PC-9 (cell line): ENCODE measurements at regions not wholly inside any gene's neighbourhood (a gene's known extent, or its start where the extent isn't known, plus 50 kb on each side); places are given as distances from the start of the nearest gene placed in this dataset.

Source experiments
- BruUV-seq: library from RNA; stranded (reverse); fragments of 400-500 nt; replicated peaks from 2 replicates; lab custom pipeline; 2021; lab: Mats Ljungman, UMichigan
- CTCF ChIA-PET: fragments of 300-600 bp; sonication (Branson Sonifier 250); formaldehyde crosslinking; loops from one replicate; lab custom pipeline; 2022; ENCODE audit warnings: antibody characterized with exemption; lab: Charles Lee
- POLR2A ChIA-PET: fragments of 300-600 bp; sonication (Branson Sonifier 250); formaldehyde crosslinking; loops from one replicate; lab custom pipeline; 2022; ENCODE audit warnings: antibody characterized with exemption; ENCODE audit not compliant: unreplicated experiment; lab: Charles Lee
- DNase-seq, 2 experiments: peaks; one replicate each; pipeline versions ENCODE4 v3.0.0 to v3.0.0-alpha.2; 2015 to 2022; ENCODE audit warnings: mixed read lengths in 1 of 2
- H2AFZ ChIP-seq: fragments of 200-600 bp; sonication (generic); 2 replicates; pipeline ENCODE4 v1.8.1; 2017; ENCODE audit warnings: antibody characterized with exemption
- H3F3A ChIP-seq: fragments of 200-600 bp; sonication (generic); 2 replicates; pipeline ENCODE4 v1.8.1; 2017; ENCODE audit warnings: antibody characterized with exemption, mild to moderate bottlenecking, low read depth; ENCODE audit not compliant: insufficient read depth
- H3K27ac ChIP-seq: fragments of 200-600 bp; sonication (generic); 2 replicates; pipeline ENCODE4 v1.6.1; 2016; ENCODE audit warnings: mixed run types
- H3K27me3 ChIP-seq: fragments of 200-600 bp; sonication (generic); 2 replicates; pipeline ENCODE4 v1.6.1; 2016; ENCODE audit warnings: low read depth, mixed run types; ENCODE audit not compliant: insufficient read depth
- H3K36me3 ChIP-seq: fragments of 200-600 bp; sonication (generic); 2 replicates; pipeline ENCODE4 v1.6.1; 2016; ENCODE audit warnings: low read depth, mixed run types
- H3K4me1 ChIP-seq: fragments of 200-600 bp; sonication (generic); replicated peaks from 2 replicates; pipeline ENCODE4 v1.6.1; 2016; ENCODE audit warnings: mixed run types; ENCODE audit not compliant: insufficient read depth
- H3K4me2 ChIP-seq: fragments of 200-600 bp; sonication (generic); 2 replicates; pipeline ENCODE4 v1.6.1; 2017; ENCODE audit warnings: mixed run types
- H3K4me3 ChIP-seq: fragments of 200-600 bp; sonication (generic); 2 replicates; pipeline ENCODE4 v1.6.1; 2016; ENCODE audit warnings: mixed run types
- H3K79me2 ChIP-seq: fragments of 200-600 bp; sonication (generic); 2 replicates; pipeline ENCODE4 v1.6.1; 2017; ENCODE audit warnings: low read depth, mixed run types
- H3K9me2 ChIP-seq: fragments of 200-600 bp; sonication (generic); 2 replicates; pipeline ENCODE4 v1.8.1; 2017; ENCODE audit warnings: mild to moderate bottlenecking; ENCODE audit not compliant: insufficient read depth
- H3K9me3 ChIP-seq: fragments of 200-600 bp; sonication (generic); 2 replicates; pipeline ENCODE4 v1.8.1; 2016; ENCODE audit warnings: low read depth; ENCODE audit not compliant: insufficient read depth
- H4K20me1 ChIP-seq: fragments of 200-600 bp; sonication (generic); 2 replicates; pipeline ENCODE4 v1.8.1; 2017; ENCODE audit not compliant: insufficient read depth
- CTCF ChIP-seq: fragments of 200-600 bp; sonication (generic); conservative IDR thresholded peaks from 2 replicates; pipeline ENCODE4 v1.6.1; 2017; ENCODE audit warnings: mixed run types, antibody characterized with exemption, mild to moderate bottlenecking, moderate library complexity
- EZH2 ChIP-seq: fragments of 200-600 bp; sonication (generic); IDR thresholded peaks from 2 replicates; pipeline ENCODE4 v1.8.0; 2017; ENCODE audit warnings: antibody characterized with exemption, low read depth
- intact Hi-C: fragments of 100-400 bp; cut with micrococcal nuclease; formaldehyde crosslinking; loops from one replicate; pipeline ENCODE4 v1.10.0; 2022; ENCODE audit not compliant: unreplicated experiment

- POLR2A ChIA-PET, result no interaction called here
- CTCF ChIA-PET, result no interaction called here
Measured at GRCh38 chr16:9177861-9178260, 86.4 kb downstream of the HAPSTR1 start.

GRCh38 chr16:9183682-9184353 is 92.4 kb downstream of the HAPSTR1 start:
- H3K4me3 ChIP-seq, result no peak overlapping the region
- CTCF ChIA-PET, result no interaction called here
- TF ChIP-seq EZH2, result no peak
- TF ChIP-seq CTCF, result no peak
- intact Hi-C loops, result no loop called here
- POLR2A ChIA-PET, result no interaction called here
- H3K27ac ChIP-seq, result no peak overlapping the region
- peaks cover 68% of the 10 kb centered on the region for H3K27me3 ChIP-seq
- H3K9me3 ChIP-seq, result no peaks in the 10 kb centered on the region
- no peak overlapping the region for H2AFZ ChIP-seq
- no peaks in the 10 kb centered on the region for H3K9me2 ChIP-seq
- no peak overlapping the region for H3K4me2 ChIP-seq
- no peaks in the 10 kb centered on the region for H3K36me3 ChIP-seq
- no peaks in the 10 kb centered on the region for H3K79me2 ChIP-seq
- DNase-seq, result no peak
- H3K4me1 ChIP-seq, result no peaks in the 10 kb centered on the region
- no peaks in the 10 kb centered on the region for H4K20me1 ChIP-seq
- no peaks in the 10 kb centered on the region for H3F3A ChIP-seq
- BruUV-seq, result no TSS peak

More at GRCh38 chr16:9177861-9178260, 86.4 kb downstream of the HAPSTR1 start:
- H3K9me3 ChIP-seq, result no peaks in the 10 kb centered on the region
- no peak overlapping the region for H2AFZ ChIP-seq
- no peaks in the 10 kb centered on the region for H3K9me2 ChIP-seq
- intact Hi-C loops, result no loop called here
- no peaks in the 10 kb centered on the region for H3F3A ChIP-seq
- no peaks in the 10 kb centered on the region for H3K36me3 ChIP-seq
- no peak overlapping the region for H3K27ac ChIP-seq
- no peaks in the 10 kb centered on the region for H3K79me2 ChIP-seq
- DNase-seq, result no peak
- no peaks in the 10 kb centered on the region for H3K4me1 ChIP-seq
- H4K20me1 ChIP-seq, result no peaks in the 10 kb centered on the region
- no TSS peak for BruUV-seq
- H3K4me2 ChIP-seq, result no peak overlapping the region
- no peak overlapping the region for H3K4me3 ChIP-seq
- peaks cover 79% of the 10 kb centered on the region for H3K27me3 ChIP-seq
- no peak for TF ChIP-seq CTCF
- TF ChIP-seq EZH2, result no peak

GRCh38 chr16:9184354-9184690 is 92.9 kb downstream of the HAPSTR1 start:
- Histone ChIP-seq H4K20me1 (no peaks in the 10 kb centered on the region), H3K36me3 (no peaks in the 10 kb centered on the region), H3K27ac (no peak overlapping the region), H2AFZ (no peak overlapping the region), H3F3A (no peaks in the 10 kb centered on the region), H3K4me2 (no peak overlapping the region), H3K9me3 (no peaks in the 10 kb centered on the region), H3K79me2 (no peaks in the 10 kb centered on the region), H3K4me1 (no peaks in the 10 kb centered on the region), H3K27me3 (peaks cover 66% of the 10 kb centered on the region), H3K9me2 (no peaks in the 10 kb centered on the region), H3K4me3 (no peak overlapping the region)
- no peak for DNase-seq
- TF ChIP-seq CTCF, result no peak
- no peak for TF ChIP-seq EZH2
- POLR2A ChIA-PET, result no interaction called here
- BruUV-seq, result no TSS peak
- intact Hi-C loops, result no loop called here
- CTCF ChIA-PET, result no interaction called here
